ENCODE measurements at regions not wholly inside any gene's neighbourhood (a gene's known extent, or its start where the extent isn't known, plus 50 kb on each side); places are given as distances from the start of the nearest gene placed in this dataset.

DNA sequence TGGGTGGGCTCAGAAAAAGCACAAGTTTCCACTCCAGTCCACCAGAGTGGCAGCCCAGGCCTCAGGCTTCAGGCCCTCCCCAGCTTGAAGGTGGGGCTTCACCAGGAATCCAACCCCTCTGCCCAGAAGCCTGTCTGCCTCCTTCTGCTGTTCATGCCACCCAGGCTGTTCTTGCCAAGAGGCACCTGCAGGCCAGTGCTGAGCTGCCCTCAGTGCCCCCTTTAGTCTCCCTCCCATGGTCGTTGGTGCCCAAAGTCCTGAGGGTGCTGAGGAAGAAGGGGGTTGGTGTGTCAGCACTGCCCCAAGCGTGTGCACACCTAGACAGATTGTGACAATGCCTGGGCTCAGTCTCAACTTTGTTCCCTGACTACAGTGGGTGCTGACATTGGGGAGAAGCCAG lies 475.3 kb downstream of the EPHA5 start:
- TF ChIP-seq, protein P1, sequence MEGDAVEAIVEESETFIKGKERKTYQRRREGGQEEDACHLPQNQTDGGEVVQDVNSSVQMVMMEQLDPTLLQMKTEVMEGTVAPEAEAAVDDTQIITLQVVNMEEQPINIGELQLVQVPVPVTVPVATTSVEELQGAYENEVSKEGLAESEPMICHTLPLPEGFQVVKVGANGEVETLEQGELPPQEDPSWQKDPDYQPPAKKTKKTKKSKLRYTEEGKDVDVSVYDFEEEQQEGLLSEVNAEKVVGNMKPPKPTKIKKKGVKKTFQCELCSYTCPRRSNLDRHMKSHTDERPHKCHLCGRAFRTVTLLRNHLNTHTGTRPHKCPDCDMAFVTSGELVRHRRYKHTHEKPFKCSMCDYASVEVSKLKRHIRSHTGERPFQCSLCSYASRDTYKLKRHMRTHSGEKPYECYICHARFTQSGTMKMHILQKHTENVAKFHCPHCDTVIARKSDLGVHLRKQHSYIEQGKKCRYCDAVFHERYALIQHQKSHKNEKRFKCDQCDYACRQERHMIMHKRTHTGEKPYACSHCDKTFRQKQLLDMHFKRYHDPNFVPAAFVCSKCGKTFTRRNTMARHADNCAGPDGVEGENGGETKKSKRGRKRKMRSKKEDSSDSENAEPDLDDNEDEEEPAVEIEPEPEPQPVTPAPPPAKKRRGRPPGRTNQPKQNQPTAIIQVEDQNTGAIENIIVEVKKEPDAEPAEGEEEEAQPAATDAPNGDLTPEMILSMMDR (IDR thresholded peaks at IDR 0.05) = no peak
- TF ChIP-seq EP300 (IDR thresholded peaks at IDR 0.05; ENCODE audit: low read depth) (no peak), POLR2A (IDR thresholded peaks at IDR 0.05) (no peak)

Measured in transverse colon (tissue), 3 donors.